ENCODE measurements at regions not wholly inside any gene's neighbourhood (a gene's known extent, or its start where the extent isn't known, plus 50 kb on each side); places are given as distances from the start of the nearest gene placed in this dataset.
"Not testable (repeated sequence)": the region's sequence is repeated elsewhere in the genome, so short reads cannot be mapped to it uniquely, and the experiment has no call there.

- not testable (repeated sequence) for DNase-seq (ENCODE audit: low read depth)
Measured at GRCh38 chr9:42377530-42378417, 194.3 kb downstream of the SPATA31A6 start.

GRCh38 chr9:42378418-42378815 is 195.0 kb downstream of the SPATA31A6 start:
- no peak for DNase-seq (ENCODE audit: low read depth)

GRCh38 chr9:42379602-42380001 is 196.1 kb downstream of the SPATA31A6 start:
- peak; percentile 4 for DNase-seq (ENCODE audit: low read depth)

- not testable (repeated sequence) for DNase-seq (ENCODE audit: low read depth)
Measured at GRCh38 chr9:42384585-42384984, 201.1 kb downstream of the SPATA31A6 start.

DNA sequence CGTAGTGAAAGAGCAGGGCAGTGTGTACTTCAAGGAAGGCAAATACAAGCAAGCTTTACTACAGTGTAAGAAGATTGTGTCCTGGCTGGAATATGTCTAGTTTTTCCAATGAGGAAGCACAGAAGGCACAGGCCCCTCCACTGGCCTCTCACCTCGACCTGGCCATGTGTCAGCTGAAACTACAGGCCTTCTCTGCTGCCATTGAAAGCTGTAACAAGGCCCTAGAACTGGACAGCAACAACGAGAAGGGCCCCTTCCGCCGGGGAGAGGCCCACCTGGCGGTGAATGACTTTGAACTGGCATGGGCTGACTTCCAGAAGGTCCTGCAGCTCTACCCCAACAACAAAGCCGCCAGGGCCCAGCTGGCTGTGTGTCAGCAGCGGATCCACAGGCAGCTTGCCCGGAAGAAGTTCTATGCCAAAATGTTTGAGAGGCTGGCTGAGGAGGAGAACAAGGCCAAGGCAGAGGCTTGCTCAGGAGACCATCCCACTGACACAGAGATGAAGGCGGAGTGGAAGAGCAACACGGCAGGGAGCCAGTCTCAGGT is 202.2 kb downstream of the SPATA31A6 start:
- DNase-seq (ENCODE audit: low read depth): peak; percentile 12

DNA sequence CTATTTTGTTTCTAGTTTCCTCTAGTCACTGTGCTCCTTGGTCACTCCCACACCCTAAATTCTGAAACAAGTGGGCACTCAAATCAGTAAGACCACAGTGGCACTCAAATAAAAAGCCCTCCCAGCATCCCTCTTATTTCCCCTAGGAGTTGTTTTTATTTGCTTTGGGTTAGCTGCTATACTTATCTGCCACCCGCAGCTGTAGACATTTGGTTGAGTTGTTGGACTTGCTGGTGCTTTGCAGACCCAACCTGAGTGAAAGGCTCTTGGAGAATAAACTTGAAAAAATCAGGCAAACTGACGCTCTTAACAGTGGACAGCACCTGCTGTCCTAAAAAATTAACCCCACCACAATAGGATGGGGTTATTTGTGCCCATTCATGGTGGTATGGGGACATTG is 203.0 kb downstream of the SPATA31A6 start:
- DNase-seq (ENCODE audit: low read depth): no peak

DNA sequence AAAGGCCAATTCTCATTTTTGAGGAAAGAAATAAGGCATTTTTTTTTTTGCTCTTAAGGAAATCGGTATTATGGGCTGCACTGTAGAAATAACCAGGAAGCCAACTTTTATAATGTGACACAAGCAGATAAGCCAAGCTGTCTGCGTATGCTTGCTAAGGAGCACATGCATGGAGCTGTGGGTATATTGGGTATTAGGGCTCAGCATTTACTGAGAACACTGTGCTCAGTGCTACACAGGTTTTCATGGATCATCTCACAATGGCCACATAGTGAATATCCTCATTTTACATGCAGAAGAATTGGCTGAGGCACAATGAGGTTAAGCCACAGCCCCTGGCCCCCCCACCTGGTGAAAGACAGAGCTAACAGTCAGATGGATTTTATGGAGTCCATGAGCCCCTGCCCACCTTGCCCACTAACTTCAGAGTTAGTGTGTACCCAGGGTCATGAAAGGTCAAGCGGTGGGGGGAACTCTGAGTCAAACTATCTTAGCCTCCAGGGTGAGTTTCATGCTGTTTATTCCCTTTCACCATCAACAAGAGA is 204.8 kb downstream of the SPATA31A6 start:
- DNase-seq (ENCODE audit: low read depth): no peak

- DNase-seq (ENCODE audit: low read depth): no peak
Measured at GRCh38 chr9:42388846-42389245, 205.4 kb downstream of the SPATA31A6 start.

DNA sequence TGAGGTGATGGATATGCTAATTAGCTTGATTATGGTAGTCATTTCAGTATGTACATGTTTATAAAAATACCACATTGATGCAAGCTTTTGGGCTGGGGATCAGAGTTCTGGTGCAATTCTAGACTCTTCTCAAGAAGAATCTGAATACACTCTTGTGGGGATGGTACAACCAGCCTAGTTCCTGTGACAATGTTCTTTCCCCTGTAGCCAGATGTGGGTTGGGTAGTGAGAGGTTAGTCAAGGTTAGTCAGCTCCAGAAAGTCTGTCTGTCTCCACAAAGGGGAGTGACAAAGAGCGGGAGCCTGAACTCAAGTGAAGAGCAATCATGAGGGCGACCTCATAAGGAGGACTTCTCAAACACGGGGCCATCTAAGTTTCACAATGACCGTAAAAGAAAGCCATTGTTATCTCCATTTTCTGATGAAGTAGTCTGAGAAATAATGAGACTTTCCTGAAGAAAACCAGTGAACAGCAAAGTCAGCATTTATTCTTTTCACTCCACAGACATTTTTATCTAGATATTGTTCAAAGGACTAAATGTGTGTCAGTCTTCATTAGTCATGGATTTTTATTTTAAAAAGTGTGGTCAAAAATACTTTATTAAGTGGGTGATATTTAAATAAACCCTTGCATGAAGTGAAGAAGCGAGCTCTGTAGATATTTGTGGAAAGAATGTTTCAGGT is 209.5 kb downstream of the SPATA31A6 start:
- DNase-seq (ENCODE audit: low read depth): not testable (repeated sequence)

DNA sequence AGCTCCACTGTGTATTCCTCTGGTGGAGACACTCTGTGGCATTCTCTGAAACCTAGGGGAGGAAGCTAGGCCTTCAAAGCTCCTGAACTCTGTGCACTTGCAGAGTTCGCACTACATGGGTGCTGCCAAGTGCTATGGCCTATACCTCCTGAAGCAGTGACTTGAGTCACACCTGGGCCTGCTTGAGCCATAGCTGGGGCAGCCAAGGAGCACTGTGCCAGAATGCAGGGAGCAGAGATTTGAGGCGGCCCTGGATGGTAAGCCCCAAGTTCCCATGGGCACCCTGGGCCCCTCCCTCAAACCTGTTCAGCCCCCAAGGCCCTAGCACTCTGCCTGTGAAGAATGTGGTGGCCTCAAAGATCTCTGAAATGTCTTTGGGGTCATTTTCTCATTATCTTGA is 212.9 kb downstream of the SPATA31A6 start:
- DNase-seq (ENCODE audit: low read depth): no peak

DNA sequence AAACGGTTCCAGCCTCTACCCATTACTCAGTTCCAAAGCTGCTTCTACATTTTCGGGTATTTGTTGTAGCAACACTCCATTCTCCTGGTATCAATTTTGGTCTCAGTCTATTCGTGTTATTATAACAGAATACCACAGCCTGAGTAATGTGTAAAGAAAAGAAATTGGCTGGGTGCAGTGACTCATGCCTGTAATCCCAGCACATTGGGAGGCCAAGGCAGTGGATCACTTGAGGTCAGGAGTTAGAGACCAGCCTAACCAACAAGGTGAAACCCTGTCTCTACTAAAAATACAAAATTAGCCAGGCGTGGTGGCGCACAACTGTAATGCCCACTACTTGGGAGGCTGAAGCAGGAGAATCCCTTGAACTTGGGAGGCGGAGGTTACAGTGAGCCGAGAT is 213.9 kb downstream of the SPATA31A6 start:
- peak; percentile 87 for DNase-seq (ENCODE audit: low read depth)

DNA sequence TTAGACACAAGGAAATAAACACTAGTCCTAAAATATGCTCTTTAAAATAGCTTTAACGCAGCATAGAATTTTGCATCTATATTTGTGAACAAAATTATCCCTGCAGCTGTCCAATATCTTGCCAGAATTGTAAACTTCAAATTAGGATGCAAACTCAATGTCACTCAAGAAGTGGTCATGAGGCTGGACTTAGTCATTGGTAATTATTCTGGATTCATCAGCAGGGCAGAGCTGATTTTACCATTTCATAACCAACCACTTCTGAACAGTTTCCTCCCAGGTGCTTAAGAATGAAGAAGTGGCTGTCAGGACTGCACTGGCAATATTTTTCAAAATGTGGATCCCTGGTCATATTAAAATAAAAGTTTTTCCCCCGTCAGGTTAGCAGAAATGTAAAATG is 219.5 kb downstream of the SPATA31A6 start:
- not testable (repeated sequence) for DNase-seq (ENCODE audit: low read depth)

DNA sequence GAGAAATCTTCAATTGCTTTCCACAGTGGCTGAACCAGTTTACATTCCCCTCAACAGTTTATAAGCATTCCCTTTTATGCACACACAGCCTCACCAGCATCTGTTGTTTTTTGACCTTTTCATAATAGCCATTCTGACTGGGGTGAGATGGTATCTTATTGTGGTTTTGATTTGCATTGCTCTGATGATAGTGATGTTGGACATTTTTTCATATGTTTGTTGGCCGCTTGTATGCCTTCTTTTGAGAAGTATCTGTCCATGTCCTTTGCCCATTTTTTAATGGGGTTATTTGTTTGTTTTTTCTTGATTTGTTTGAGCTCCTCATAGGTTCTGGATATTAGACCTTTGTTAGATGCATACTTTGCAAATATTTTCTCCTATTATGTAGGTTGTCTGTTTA is 226.1 kb downstream of the SPATA31A6 start:
- DNase-seq (ENCODE audit: low read depth): not testable (repeated sequence)

- DNase-seq (ENCODE audit: low read depth): not testable (repeated sequence)
Measured at GRCh38 chr9:42412354-42412753, 228.9 kb downstream of the SPATA31A6 start.

DNA sequence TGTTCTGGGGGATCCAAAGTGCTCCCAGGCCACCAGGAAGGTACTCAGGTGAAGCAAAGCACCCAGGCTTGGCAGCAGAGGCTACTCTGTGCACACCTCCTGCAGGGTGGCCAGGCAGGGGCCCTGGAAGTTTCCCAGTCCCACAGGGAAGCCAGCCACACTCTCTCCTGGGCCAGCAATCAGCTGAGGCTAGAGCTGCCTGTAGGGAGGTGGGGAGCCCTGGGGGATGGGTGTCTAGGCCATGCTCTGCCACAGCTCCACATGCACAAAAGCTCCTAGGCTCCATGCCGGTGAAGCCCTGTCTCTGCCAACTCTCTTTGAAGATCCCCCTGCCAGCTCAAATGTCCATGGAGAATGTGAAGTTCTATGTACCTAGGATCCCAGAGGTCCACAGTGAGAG is 231.4 kb downstream of the SPATA31A6 start:
- DNase-seq (ENCODE audit: low read depth): not testable (repeated sequence)

- not testable (repeated sequence) for DNase-seq (ENCODE audit: low read depth)
Measured at GRCh38 chr9:42419652-42420051, 236.2 kb downstream of the SPATA31A6 start.

DNA sequence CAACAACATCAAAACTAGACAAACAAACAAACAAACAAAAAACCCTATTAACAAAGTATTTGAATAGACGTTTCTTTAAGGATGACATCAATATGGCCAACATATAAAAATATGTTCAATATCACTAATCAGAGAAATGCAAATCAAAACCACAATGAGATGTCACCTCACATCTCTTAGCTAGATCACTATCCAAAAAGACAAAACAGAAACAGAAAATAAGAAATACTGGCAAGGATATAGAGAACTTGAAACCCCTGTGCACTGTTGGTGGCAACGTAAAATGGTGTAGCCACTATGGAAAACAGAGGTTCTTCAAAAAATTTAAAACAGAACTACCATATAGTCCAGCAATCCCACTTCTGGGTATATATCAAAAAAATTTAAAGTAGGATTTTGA is 236.9 kb downstream of the SPATA31A6 start:
- not testable (repeated sequence) for DNase-seq (ENCODE audit: low read depth)

GRCh38 chr9:42421630-42422029 is 238.2 kb downstream of the SPATA31A6 start:
- DNase-seq (ENCODE audit: low read depth): not testable (repeated sequence)

DNA sequence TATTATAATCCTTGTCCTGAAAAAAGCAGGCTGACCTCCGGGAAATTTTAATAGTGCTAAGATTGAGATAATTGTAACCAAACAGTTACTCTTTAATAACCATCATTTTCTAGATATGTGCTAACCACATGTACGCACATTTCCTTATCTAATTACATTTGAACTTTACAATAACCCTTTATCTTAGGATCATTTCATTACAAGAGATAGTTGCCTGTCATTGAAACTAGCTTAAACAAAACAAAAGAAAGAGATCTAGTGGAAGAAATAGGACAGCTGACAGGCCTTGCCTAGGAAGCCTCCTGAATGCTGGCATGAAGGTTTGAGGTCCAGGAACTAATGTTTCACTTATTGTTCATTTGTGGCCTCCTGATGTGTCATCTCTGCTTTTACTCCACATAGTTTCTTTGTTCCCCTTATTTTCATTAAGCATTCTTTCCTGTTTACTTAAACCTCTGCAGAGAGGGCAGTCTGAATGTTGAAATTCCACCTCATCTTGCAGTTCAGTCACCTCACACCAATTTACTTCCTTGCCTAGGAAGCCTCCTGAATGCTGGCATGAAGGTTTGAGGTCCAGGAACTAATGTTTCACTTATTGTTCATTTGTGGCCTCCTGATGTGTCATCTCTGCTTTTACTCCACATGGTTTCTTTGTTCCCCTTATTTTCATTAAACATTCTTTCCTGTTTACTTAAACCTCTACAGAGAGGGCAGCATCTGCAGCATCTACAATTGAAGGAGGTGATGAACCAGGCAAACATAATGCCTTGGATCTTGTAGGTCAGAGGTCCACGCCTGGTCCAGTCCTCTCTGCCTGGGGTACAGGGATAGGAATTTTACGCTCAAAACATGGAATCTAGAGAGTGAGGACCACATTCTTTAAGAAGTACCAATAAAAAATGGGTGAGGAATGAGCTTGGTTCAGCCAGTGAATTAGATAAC is 247.5 kb downstream of the SPATA31A6 start:
- peak; percentile 38 for DNase-seq (ENCODE audit: low read depth)

DNA sequence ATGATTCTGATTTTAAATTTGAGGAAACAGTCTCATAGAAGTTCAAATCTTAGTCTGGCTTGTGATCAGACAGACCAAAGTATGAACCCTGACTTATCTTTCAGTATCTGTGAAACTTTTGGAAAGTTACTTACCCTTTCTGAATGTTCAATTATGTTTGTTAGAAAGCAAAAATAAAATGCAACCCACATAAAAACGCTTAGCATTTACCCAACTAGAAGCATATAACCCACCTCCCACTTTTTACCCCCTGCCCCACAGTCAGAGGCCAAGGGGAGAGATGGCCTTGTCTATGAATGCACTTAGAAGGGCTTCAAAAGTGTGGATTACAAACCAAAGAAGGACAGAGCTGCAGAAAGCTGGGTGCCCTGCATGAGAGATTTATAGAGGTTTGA is 248.2 kb downstream of the SPATA31A6 start:
- DNase-seq (ENCODE audit: low read depth): not testable (repeated sequence)
